Activated CD4-positive, alpha-beta T cell treated with anti-CD3 and anti-CD28 coated beads, Interleukin-2, amount 50 U/mL, for 24 hours (primary cell): ENCODE measurements at regions not wholly inside any gene's neighbourhood (a gene's known extent, or its start where the extent isn't known, plus 50 kb on each side); places are given as distances from the start of the nearest gene placed in this dataset.

Experiments
- DNase-seq, 2 donors: peaks; one replicate each; pipeline ENCODE4 v3.0.0-alpha.2; 2020; ENCODE audit warnings: low read depth in 1 of 2, low spot score in 1 of 2

DNA sequence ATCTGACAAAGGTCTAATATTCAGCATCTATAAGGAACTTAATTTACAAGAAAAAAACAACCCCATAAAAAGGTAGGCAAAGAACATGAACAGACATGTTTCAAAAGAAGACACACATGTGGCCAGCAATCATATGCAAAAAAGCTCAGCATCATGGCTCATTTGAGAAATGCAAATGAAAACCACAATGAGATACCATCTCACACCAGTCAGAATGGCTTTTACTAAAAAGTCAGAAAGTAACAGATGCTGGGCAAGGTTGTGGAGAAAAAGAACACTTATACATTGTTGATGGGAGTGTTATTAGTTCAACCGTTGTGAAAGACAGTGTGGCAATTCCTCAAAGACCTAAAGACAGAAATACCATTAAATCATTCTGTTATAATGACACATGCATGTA, 289.9 kb upstream of the MMS22L start:
- DNase-seq = no peak

DNA sequence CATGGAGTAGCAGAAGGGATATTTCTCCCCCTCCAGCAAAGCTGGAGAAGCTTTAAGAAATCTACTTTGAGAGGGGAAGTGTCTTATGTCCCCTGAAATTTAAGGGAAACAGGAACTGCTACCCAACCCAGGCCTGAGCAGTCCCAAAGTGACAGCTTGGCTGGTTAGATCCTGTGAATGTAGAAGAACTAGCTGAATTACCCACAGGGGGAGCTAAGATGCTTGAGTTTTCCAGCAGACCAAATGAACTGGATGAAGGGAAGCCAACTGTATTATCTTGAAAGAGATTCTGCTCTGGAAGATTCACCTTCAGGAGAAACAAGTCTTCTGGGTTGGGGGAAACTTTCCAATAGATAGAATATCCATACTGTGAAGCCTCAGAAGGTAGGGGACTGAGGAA, 303.3 kb upstream of the MMS22L start:
- DNase-seq = no peak

DNA sequence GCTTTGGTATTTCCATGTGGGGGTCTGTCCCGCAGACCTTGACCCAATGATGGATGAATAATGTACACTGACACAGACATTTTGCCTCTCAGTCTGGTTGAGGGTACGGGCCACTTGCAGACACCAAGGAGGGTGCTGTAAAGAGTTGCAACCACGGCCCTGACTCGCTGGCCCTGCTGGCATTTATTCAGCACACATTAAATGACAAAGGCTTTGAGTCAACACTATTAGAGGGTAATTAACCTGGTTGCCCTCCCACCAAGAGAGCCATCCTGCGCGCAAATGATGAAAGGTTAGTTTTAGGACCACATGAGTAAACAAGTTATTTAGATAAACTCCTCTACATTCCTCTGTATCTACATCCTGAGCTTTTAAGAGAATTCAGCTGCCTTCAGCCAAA, 308.9 kb upstream of the MMS22L start:
- no peak for DNase-seq

DNA sequence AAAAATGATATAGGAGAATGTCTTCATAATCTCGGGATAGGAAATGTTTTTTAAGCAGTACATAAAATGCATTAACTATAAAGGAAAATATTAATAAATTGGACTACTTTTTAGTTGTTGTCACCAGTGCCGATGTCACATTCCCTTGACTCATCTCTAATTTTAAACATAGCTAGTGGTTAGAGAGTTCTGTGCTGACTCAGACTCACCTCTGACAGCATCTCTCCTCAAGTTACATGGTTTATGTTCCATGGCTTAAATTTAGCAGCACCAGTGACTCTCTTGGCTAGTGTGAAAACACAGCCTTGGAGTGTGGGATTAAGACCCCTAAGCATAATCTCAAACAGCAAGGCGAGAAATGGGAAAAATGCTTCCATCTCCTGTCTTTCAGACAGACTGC, 311.8 kb upstream of the MMS22L start:
- DNase-seq = no peak

DNA sequence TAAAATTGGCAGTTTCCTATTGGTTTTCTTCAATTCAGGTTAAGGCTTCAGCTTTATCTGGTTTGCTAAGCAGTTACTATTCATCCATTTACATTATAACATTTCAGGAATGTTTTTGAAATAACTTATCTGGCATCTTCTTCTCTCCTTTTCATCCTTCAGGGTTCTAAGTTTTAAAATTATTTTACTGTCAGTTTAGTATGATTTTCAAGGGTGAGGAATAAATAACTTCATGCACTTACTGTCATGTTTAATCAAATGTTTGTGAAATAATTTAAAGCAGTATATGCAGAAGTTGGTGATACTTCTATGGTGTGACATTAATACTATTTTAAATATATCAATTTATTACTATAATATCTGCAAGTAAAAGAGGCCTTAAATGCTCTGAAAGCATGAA, 338.1 kb upstream of the MMS22L start:
- DNase-seq = no peak

DNA sequence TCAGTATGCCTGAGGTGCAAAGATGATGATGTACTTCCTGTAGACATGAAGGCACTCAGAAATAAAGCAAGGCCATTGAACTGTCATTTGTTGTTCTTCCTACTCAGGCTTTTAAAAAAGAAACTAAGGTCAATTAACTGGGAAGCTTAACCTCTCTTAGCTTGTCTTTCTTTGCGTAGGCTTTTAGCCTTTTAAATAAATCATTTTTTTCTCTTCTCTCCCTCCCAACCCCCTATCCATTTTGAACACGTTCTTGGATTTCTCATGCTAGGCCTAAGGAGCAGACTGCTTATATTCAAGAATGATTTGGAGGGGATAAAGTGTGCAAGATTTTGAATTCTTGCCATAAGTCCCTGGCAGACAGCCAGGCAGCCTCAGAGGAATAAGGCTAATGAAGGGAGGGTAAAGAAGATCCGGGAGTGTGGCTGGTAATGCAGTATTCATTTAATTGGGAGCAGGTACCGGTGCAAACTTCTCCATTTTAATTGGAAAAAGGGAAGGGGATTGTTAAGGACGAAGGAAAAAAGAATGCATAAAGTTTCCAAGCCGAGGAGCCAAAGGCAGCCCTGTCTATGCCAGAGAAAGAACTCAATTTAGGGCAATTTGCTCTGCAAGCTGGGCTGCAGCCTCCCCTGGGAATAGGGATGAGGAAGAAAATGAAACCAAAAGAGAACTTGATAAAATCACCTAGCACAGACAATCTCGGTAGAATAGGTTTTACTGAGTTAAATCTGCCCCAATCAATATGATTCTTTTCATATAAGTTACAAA, 343.8 kb upstream of the MMS22L start:
- no peak for DNase-seq

DNA sequence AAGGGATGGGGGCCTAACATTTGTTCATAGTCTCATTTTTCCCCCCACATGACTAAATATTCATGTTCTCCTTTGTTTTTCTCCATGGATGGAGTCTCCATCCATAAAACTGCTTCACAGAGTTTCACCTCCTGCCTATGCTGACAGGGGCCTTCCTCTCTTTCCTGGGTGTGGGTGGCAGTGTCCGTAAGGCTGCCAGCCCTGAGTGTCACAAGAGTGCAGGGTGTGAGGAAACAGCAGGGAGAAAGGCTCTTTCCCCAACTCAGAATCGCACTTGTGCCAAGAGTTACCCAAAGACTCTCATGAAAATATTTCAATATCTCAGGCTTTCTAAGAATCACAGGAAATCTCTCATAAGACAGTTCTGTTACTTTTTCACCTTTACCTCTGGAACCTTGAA, 346.2 kb upstream of the MMS22L start:
- DNase-seq = no peak

DNA sequence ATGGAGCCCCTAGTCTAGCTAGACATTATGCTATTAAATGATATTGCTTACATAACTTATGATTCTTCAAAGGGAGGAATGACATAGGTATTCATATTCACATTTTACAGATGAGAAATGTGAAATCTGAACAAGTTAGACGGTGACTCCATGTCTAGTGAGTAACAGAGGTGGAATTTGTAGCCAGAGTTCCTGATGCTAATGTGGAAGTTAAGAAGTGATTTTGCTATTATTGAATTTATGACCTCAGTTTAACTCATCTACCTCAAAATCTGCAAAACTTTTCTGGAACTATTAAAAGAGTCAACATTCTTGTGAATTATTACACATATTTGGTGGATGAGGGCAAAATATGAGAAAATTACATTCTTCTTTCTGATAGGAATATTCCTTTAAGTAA, 347.6 kb upstream of the MMS22L start:
- no peak for DNase-seq

DNA sequence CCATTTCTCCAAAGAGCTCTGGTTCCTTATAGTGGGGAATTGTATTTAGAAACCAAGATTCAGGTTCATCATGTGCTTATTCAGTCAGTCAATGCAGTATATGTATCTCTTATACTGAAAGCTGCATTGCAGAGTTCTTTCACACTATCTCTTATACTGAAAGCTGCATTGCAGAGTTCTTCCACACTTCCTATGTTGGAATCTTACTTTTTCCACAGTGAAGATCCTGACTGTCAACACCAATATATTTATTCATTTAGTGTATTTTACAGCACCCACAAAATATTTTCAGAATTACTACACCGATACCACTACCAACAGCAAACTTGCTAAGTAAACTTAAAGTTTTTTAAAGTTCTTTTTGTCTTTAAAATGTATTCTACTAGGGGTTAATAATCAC, 349.3 kb upstream of the MMS22L start:
- DNase-seq = no peak

DNA sequence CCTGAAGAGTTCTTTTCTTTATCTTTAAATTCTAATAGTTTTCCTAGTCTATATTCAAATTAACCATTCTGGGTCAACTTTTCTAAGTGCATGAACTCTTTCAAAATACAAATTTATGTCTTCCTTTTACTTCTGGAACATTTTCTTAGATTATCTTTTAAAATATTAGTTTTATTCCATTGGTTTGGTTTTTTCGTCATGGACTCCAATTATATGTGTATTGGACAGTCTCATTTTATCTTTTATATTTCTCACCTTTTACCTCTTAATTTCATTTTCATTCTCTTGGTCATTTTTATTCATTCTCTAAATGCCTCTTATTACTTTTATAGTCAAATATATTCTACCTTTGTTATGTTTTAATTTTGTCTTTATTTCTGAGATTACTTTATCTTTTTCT, 356.7 kb upstream of the MMS22L start:
- DNase-seq = no peak

DNA sequence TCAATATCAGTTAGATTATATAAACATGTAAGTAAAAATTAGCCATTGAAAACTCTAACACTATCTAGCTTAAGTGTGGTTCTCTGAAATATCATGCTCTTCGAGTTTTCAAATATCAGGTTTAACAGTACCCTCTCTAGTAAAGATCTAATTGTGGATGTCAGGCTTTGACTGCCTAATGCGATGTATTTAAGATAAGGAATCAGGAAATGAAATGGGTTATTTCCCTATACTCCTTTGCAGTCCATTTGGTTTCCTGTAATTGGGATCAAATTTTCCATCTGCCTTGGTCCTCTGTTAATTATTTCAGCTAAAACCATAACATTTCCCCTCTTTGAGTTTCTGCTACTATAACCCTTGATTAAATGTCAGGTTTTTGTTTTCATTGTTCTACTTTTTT, 361.3 kb upstream of the MMS22L start:
- DNase-seq = no peak

DNA sequence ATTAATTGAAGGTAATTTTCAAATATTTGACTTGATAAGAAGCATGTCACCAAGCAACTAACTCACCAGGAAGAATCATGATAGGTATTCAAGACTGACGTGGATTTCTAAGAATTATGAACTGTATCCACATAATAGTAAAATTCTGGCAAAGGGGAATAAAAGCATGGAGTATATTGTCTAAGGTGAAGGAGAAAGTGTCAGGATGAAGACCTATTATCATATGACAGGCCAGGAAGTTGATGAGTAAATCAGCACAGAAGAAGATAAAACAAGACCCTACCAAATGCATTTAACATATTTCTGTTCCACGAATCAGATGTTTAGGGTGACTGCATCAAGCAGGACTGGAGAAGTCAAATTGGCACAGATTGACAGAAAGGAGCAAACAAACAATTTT, 362.7 kb upstream of the MMS22L start:
- no peak for DNase-seq

DNA sequence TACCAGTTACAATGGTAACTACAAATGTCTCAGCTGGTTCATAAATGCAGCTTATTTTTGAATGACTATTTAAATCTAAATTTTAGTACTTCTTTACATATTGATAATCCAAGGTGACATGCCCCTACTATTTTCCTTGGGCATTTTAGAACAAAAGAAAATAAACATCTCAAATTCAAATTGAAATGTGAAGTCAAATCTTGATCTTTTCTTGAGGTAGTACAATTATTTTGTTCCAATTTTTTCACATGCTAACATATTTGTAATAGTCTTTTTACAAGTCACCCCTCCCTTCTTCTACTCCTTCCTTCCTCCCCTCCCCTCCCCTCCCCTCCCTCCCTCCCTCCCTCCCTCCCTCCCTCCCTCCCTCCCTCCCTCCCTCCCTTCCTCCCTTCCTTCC, 370.1 kb upstream of the MMS22L start:
- no peak for DNase-seq

DNA sequence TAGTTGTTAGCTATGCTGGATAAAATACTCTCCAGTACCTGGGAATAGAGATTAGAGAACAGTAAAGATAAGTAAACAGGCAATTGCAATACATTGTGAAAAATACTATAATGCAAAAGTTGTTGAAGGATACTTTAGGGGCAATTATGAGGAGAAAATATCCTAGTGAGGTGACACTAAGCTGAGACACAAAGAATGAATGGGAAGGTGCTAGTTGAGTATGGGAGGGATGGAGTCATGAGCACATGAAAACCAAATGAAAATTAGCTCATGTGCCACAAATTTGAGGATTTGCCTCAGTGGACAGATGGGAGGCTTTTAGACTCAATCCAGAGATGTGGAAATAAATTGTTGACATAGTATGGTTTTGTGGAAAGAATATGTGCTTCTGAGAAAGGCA, 370.5 kb upstream of the MMS22L start:
- no peak for DNase-seq

DNA sequence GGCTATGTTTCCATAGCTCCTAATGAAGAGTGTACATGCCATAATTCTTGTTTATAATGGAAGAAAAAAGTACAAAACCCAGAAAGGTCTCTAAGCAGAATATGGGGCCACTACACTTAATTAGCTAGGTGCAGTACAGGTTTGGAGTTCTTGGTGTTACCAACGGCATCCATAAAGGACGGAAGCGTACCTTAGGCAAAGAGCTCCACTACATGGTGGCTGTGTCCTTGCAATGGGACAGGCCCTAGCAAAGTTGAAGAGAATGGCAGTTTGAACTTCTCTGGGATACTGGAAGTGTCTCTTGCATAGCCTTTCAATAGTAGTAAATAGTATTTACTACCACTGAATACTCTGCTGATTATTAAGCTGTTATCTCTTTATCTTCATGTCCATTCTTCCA, 371.7 kb upstream of the MMS22L start:
- DNase-seq = no peak

DNA sequence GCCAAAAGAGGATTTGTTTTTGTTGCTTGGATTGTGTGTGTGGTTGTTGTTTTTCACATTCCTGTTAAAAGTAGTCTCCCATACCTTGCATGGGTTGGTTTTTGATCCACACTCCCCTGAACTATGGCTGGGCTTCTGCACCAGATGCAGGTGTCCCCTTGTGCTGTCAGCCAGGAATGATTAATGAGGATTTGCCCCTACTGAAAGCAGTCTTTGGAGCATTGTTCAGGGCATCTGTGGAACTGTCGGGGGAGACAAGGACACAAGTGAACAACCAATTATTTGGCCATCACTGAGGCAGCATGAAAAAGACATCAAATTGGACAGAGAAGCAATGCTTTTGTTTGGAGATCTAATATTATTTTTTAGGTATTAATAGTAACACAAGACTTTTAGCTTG, 373.2 kb upstream of the MMS22L start:
- DNase-seq = no peak

DNA sequence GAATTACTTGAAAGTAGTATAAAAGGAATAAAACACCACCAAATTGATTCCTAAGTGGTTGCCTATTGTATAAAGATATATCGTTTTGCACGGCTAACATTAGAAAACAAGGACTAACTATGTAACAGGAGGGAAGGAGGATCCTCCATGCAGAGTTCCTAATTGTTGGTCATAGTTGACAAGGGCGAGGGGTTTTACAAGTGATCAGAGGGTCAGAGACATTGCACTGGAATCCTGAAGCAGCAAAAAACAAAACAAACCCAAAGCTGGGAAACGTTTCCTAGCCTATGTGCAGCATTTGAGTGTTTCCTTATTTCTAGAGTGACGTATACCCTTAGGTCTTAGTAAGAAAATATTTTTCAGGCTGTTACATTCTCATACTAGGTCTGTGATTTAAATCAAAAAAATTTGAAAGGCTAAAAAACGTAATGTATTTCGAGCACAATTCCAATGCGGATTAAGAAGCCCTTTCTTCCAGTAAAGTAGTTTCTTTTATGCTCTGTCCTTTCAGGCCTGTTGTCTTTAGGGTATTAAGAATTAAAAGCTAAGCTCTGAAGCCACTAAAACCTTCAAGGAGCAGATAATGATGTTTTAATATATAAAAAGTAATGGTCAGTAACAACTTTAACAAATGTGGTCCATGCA, 373.8 kb upstream of the MMS22L start:
- no peak for DNase-seq

DNA sequence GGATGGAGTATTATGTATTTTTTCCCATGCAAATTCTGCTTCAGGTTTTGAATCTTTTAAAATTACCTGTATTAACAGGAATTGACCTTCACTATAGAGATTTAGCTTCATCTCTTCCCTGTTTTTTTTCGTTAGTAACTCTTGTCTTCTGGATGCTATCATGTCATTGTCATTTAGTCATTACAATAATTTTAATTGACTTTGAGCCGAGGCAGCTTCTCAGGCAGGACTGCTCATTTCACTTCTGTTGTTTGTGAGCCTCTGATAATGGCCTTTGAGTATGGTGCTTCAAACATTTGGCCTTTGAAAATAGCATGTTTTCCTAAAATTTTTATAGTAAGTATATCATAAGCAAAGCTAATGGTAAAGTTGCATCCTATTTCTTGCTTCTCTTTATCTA, 375.1 kb upstream of the MMS22L start:
- no peak for DNase-seq

DNA sequence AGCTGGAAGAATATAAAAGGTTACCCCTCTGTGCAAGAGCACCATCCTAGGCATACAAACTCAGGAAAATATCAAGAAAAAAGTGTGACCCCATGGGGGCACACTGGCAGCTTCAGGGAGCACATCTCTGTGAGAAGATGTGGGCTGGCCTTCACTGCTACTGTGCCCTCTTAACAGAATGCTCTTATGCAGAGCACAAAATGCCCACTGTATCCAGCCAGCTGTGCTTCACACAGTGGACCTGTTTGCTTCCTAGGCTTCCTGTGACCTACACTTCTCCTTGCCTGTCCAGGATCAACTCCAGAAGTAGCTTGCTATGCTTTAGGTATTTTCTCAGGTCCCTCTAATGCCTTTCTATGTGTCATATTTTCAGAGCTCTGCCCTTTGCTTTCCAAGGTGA, 380.2 kb upstream of the MMS22L start:
- DNase-seq = no peak

DNA sequence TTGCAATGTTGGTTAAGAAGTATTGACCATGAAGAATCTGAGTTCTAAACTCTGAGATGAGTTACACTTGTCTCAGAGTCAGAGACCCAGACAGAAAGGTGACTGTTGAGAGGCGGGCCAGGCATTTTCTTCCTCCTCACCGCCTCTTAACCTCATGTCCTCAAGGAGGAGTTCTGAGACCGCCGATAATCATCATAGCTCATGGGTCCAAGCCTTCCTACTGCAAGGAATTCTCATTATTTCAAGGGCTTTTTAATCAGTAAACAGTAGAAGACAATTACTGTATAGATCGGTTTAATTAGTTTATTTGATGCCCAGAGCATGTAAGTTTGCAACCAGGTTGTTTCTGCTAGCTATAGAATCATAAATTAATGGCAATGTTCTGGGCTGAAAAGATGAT, 382.4 kb upstream of the MMS22L start:
- DNase-seq = no peak

DNA sequence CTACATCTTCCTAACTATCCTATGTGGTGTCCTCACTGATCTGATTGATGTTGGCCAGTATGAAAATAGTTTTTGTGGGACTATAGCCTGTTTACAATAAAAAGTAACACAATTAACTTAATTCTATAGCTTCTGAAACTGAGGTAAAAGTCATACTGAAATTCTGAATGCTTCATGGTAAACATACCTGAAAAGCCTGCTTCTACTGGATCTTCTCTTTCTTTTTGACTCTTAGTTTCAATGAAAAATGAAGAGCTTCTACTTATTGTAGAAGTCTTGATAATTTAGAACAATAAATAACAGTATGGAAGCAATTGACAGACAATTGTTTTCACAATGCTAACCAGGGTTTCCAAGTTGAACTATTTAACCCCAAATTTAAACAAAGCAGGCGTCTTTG, 383.9 kb upstream of the MMS22L start:
- DNase-seq = no peak

DNA sequence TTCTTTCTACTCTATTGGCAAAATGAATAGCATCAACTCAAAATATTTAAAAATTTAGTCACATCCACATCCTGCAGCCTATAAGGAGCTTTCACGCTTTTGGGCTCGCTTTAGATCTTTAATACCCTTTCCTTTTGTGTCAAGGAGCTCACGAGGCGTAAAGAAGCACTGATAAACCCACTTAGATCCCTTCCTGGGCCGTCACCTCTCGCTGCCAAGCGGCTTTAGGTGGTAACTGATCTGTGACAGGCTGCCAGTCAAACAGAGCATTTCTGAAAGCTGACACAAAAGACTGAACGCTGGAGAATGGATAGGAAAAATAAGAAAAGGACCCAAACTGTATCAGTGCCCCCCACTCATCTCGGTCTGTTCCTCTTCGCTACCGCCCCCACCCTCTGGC, 385.7 kb upstream of the MMS22L start:
- no peak for DNase-seq
